Natural killer cell (primary cell): ENCODE measurements at regions not wholly inside any gene's neighbourhood (a gene's known extent, or its start where the extent isn't known, plus 50 kb on each side); places are given as distances from the start of the nearest gene placed in this dataset.

ENCODE experiments used
- ATAC-seq, 3 donors: fragments of 150-1000 bp in 2 of 3; fragments of 200-7000 bp in 1 of 3; cut with Tn5 transposase; 1 replicate in 1 of 3; 2 replicates in 2 of 3; pipeline ENCODE4 v1.10.0; 2021; ENCODE audit warnings: mild to moderate bottlenecking in 2 of 3, moderate library complexity in 2 of 3
- DNase-seq, 2 donors: peaks; one replicate each; pipeline versions ENCODE4 v3.0.0 to v3.0.0-alpha.2; 2013 to 2021; ENCODE audit warnings: mixed read lengths in 1 of 2
- H3K27ac ChIP-seq: one replicate; pipeline ENCODE4 v1.5.1; 2013; ENCODE audit warnings: mild to moderate bottlenecking, low read length
- H3K27me3 ChIP-seq: one replicate; pipeline ENCODE4 v1.6.1; 2013; ENCODE audit warnings: low read length; ENCODE audit not compliant: control insufficient read depth, insufficient read depth
- H3K36me3 ChIP-seq: one replicate; pipeline ENCODE4 v1.6.1; 2013; ENCODE audit warnings: low read length; ENCODE audit not compliant: control insufficient read depth, insufficient read depth
- H3K4me1 ChIP-seq: one replicate; pipeline ENCODE4 v1.6.1; 2013; ENCODE audit warnings: low read length; ENCODE audit not compliant: control insufficient read depth, insufficient read depth
- H3K4me3 ChIP-seq: one replicate; pipeline ENCODE4 v1.5.1; 2013; ENCODE audit warnings: low read length
- H3K9me3 ChIP-seq: one replicate; pipeline ENCODE4 v1.6.1; 2013; ENCODE audit warnings: low read length; ENCODE audit not compliant: control insufficient read depth, insufficient read depth
- H3K27ac Mint-ChIP-seq, 2 donors: one replicate each; pipeline ENCODE4 v1.8.0; 2022; ENCODE audit warnings: mild to moderate bottlenecking in 2 of 2, mixed read lengths in 2 of 2, moderate library complexity in 1 of 2
- H3K27me3 Mint-ChIP-seq, 2 donors: one replicate each; pipeline ENCODE4 v1.8.0; 2022; ENCODE audit warnings: low read depth in 2 of 2, mixed read lengths in 2 of 2
- H3K36me3 Mint-ChIP-seq: one replicate; pipeline ENCODE4 v1.8.0; 2022; ENCODE audit warnings: mixed read lengths
- H3K4me1 Mint-ChIP-seq, 2 donors: one replicate each; pipeline ENCODE4 v1.8.0; 2022; ENCODE audit warnings: mixed read lengths in 2 of 2
- H3K4me3 Mint-ChIP-seq: one replicate; pipeline ENCODE4 v1.8.0; 2022; ENCODE audit warnings: mild to moderate bottlenecking, moderate library complexity, mixed read lengths
- H3K9me3 Mint-ChIP-seq, 2 donors: one replicate each; pipeline ENCODE4 v1.8.0; 2022; ENCODE audit warnings: mixed read lengths in 2 of 2
- CTCF ChIP-seq: fragments of 200-600 bp; IDR thresholded peaks from one replicate; pipeline ENCODE4 v1.8.0; 2022; ENCODE audit warnings: antibody characterized with exemption
- WGBS: methylation state at CpG from one replicate; pipeline ENCODE4 v1.1.7; 2013; ENCODE audit warnings: missing lambda C conversion rate; ENCODE audit not compliant: insufficient coverage; 5-methylcytosine and 5-hydroxymethylcytosine counted together
- intact Hi-C: fragments of 100-400 bp; cut with micrococcal nuclease; formaldehyde crosslinking; loops from one replicate; pipeline ENCODE4 v1.14.2; 2022

DNA sequence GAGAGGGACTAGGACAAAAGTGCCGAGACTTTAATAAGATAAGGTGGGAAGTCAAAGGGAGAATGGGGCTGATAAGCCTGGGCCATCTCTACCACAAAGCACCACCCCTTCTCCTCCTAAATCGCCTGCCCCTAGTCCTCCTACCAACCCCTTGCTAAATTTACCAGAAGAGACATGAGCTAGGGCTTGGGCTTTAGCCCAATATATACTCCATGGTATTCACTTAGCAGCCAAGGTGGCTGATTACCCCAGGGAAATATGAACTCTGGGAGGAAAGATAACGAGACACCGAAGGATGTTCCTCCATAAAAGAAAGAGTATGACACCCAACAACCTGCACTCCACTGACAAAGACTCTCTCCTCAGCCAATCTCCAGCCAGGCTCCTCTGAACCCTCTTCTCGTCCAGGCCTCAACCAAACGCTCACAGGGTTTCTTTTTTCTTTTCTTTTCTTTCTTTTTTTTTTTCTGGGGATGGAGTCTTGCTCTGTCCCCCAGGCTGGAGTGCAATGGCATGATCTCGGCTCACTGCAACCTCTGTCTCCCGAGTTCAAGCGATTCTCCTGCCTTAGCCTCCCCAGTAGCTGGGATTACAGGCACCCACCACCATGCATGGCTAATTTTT is 610.2 kb downstream of the UQCRFS1 start:
- no peak for TF ChIP-seq CTCF
- intact Hi-C loops, result no loop called here
- no peak overlapping the region for H3K27ac ChIP-seq
- Mint-ChIP-seq H3K9me3 (no peaks in the 10 kb centered on the region), H3K36me3 (no peaks in the 10 kb centered on the region), H3K27ac (no peak overlapping the region), H3K4me1 (peaks cover 11 to 13% of the 10 kb centered on the region in 2 donors), H3K27me3 (no peaks in the 10 kb centered on the region), H3K4me3 (no peak overlapping the region)
- no peak overlapping the region for H3K4me3 ChIP-seq
- no peaks in the 10 kb centered on the region for H3K4me1 ChIP-seq
- no peaks in the 10 kb centered on the region for H3K27me3 ChIP-seq
- DNase-seq, result no peak
- ATAC-seq, result no peak
- WGBS, result 84% methylated on average over 8 of the region's 9 CpGs
- peaks cover 9% of the 10 kb centered on the region for H3K9me3 ChIP-seq
- H3K36me3 ChIP-seq, result no peaks in the 10 kb centered on the region

DNA sequence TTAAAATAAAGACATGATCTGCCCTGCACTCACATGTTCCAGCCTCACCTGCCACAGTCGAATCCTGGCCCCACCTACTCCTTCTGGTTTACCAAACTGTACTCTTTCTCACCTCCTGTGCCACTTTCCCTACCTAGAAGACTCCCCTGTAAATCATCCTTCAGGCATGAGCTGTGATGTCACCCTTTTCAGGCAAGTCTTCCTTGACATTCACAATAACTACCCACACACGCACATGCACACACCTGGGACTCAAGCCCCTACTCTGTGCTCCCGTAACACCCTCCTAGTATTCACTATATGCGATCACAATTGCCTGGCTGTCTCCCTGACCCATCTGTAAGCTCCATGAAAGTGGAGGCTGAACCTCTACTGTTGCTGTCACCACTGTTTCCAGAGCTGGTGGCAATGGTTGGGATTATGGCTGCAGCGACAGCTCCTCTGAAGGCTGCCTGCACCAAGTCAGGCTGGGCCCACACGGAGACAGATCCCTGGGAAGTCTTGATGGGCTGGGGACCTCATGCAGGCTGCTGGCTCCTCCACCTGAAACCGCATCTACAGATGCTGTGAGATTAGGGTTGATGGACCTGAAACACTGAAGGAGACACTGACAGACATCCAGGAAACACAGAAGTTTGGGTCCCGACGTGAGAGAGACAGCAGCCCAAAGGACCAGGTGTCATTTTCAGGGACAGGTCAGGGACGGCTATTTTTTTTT is 611.1 kb downstream of the UQCRFS1 start:
- Mint-ChIP-seq H3K36me3 (no peaks in the 10 kb centered on the region), H3K27ac (no peak overlapping the region), H3K9me3 (no peaks in the 10 kb centered on the region), H3K27me3 (no peaks in the 10 kb centered on the region), H3K4me1 (peaks cover 8 to 13% of the 10 kb centered on the region in 2 donors), H3K4me3 (no peak overlapping the region)
- DNase-seq (no peak), ATAC-seq (no peak)
- Histone ChIP-seq H3K27me3 (no peaks in the 10 kb centered on the region), H3K4me1 (no peaks in the 10 kb centered on the region), H3K27ac (no peak overlapping the region), H3K36me3 (no peaks in the 10 kb centered on the region), H3K4me3 (no peak overlapping the region), H3K9me3 (peaks cover 5% of the 10 kb centered on the region)
- no peak for TF ChIP-seq CTCF
- WGBS, result 75% methylated on average over 10 of the region's 10 CpGs
- intact Hi-C loops, result no loop called here

- H3K27ac ChIP-seq, result no peak overlapping the region
- Mint-ChIP-seq H3K4me3 (no peak overlapping the region), H3K4me1 (peaks cover 9% of the 10 kb centered on the region in 2 donors), H3K27ac (peak overlapping the region in 1 of 2 donors; percentile 30), H3K27me3 (no peaks in the 10 kb centered on the region), H3K36me3 (no peaks in the 10 kb centered on the region), H3K9me3 (no peaks in the 10 kb centered on the region)
- no peak overlapping the region for H3K4me3 ChIP-seq
- H3K9me3 ChIP-seq, result no peaks in the 10 kb centered on the region
- no peak for ATAC-seq
- no peaks in the 10 kb centered on the region for H3K36me3 ChIP-seq
- intact Hi-C loops, result no loop called here
- no peaks in the 10 kb centered on the region for H3K4me1 ChIP-seq
- WGBS, result 73% methylated on average over 3 of the region's 3 CpGs
- no peak for TF ChIP-seq CTCF
- DNase-seq, result no peak
- no peaks in the 10 kb centered on the region for H3K27me3 ChIP-seq
Observed at GRCh38 chr19:28598861-28599260, 614.1 kb downstream of the UQCRFS1 start.
